Small intestine (tissue), 7 donors: ENCODE measurements at regions not wholly inside any gene's neighbourhood (a gene's known extent, or its start where the extent isn't known, plus 50 kb on each side); places are given as distances from the start of the nearest gene placed in this dataset.
A peak's percentile ranks its signal among the peaks of the same experiment; 100 is the strongest.

Experiments
- DNase-seq, 2 donors: peaks; one replicate each; pipeline versions ENCODE4 v3.0.0 to v3.0.0-alpha.2; 2013
- FAIRE-seq: peaks from 2 replicates; lab custom pipeline; 2012; peaks lifted over from hg19 to GRCh38; lab: Jason Lieb, UNC
- H3K27ac ChIP-seq, 3 donors: one replicate each; pipeline ENCODE4 v1.5.1; 2013; ENCODE audit warnings: low read length in 2 of 3, mild to moderate bottlenecking in 2 of 3, control low read depth in 1 of 3, inconsistent platforms in 1 of 3, low read depth in 1 of 3, moderate library complexity in 1 of 3
- H3K27me3 ChIP-seq, 3 donors: one replicate each; pipeline ENCODE4 v1.6.1; 2013; ENCODE audit warnings: low read length in 3 of 3, inconsistent platforms in 1 of 3; ENCODE audit not compliant: control insufficient read depth in 3 of 3, insufficient read depth in 3 of 3
- H3K36me3 ChIP-seq, 3 donors: one replicate each; pipeline ENCODE4 v1.6.1; 2013; ENCODE audit warnings: low read length in 3 of 3, inconsistent platforms in 1 of 3, low read depth in 1 of 3, mild to moderate bottlenecking in 1 of 3, moderate library complexity in 1 of 3; ENCODE audit not compliant: control insufficient read depth in 3 of 3, insufficient read depth in 2 of 3
- H3K4me1 ChIP-seq, 3 donors: one replicate each; pipeline ENCODE4 v1.6.1; 2013; ENCODE audit warnings: low read length in 2 of 3, inconsistent platforms in 1 of 3, low read depth in 1 of 3, mild to moderate bottlenecking in 1 of 3, moderate library complexity in 1 of 3; ENCODE audit not compliant: control insufficient read depth in 3 of 3, insufficient read depth in 2 of 3
- H3K4me3 ChIP-seq, 3 donors: one replicate each; pipeline ENCODE4 v1.5.1; 2013; ENCODE audit warnings: low read length in 3 of 3, control low read depth in 1 of 3, inconsistent platforms in 1 of 3, low read depth in 1 of 3, mild to moderate bottlenecking in 1 of 3, moderate library complexity in 1 of 3
- H3K9me3 ChIP-seq, 2 donors: one replicate each; pipeline ENCODE4 v1.6.1; 2013; ENCODE audit warnings: low read depth in 1 of 2, low read length in 1 of 2; ENCODE audit not compliant: control insufficient read depth in 2 of 2, insufficient read depth in 1 of 2
- WGBS, 3 donors: extraction: QIAGEN DNeasy Blood & Tissue Kit; methylation state at CpG; one replicate each; pipeline ENCODE4 v1.1.7; 2013; 5-methylcytosine and 5-hydroxymethylcytosine counted together
- donor health status: healthy with polysubstance abuse.
- donor health status: control.
- donor health status: control.
- donor health status: Bipolar disorder and iron deficiency.
- donor health status: healthy.

DNA sequence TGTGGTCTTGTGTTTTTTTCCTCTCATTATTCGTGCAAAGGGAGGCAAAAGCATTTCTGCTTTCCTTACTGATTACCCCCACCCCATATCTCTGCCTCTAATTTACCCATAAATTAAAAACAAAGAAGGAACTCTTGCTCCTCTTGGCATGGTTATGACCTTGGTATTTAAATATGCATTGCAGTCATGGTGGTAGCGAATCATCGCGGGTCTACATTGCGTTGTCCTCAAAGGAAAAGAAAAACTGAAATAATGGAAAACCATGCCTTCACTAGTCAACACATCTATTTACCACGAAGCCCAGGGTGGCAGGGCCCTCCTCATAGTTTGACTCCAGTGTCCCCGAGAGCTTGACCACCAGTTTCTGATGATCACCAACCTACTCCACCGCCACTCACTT lies 126.7 kb upstream of the PARP11 start:
- FAIRE-seq = no peak
- 77 to 82% (median 78%) methylated on average over 8 of the region's 8 CpGs for WGBS, 3 donors
- H3K27ac ChIP-seq = peak overlapping the region in 1 of 3 donors; percentile 94

GRCh38 chr12:3998968-3999792 lies 126.0 kb upstream of the PARP11 start:
- FAIRE-seq (no peak), DNase-seq (peak; percentile 84 to 96)
- Histone ChIP-seq H3K27ac (peak overlapping the region in 2 of 3 donors; percentile 22 to 94), H3K4me3 (no peak overlapping the region), H3K9me3 (no peaks in the 10 kb centered on the region), H3K4me1 (peaks cover 0 to 34% (median 0%) of the 10 kb centered on the region in 3 donors), H3K36me3 (no peaks in the 10 kb centered on the region), H3K27me3 (no peaks in the 10 kb centered on the region)
- 18 to 54% (median 31%) methylated on average over 7 of the region's 7 CpGs for whole genome bisulfite sequencing, 3 donors

More for the DNA sequence above, 126.7 kb upstream of the PARP11 start:
- Histone ChIP-seq H3K27me3 (no peaks in the 10 kb centered on the region), H3K36me3 (no peaks in the 10 kb centered on the region), H3K4me1 (peaks cover 0 to 34% (median 0%) of the 10 kb centered on the region in 3 donors), H3K4me3 (no peak overlapping the region), H3K9me3 (no peaks in the 10 kb centered on the region)
- DNase-seq = no peak

- 77 to 85% (median 80%) methylated on average over 5 of the region's 5 CpGs for WGBS, 3 donors
- Histone ChIP-seq H3K27ac (peak overlapping the region in 1 of 3 donors; percentile 94), H3K9me3 (no peaks in the 10 kb centered on the region), H3K36me3 (no peaks in the 10 kb centered on the region), H3K4me3 (no peak overlapping the region), H3K4me1 (peaks cover 0 to 34% (median 0%) of the 10 kb centered on the region in 3 donors), H3K27me3 (no peaks in the 10 kb centered on the region)
- DNase-seq (no peak), FAIRE-seq (no peak)
Observed at GRCh38 chr12:3998397-3998796, 125.2 kb upstream of the PARP11 start.

GRCh38 chr12:3996322-3996721 lies 123.1 kb upstream of the PARP11 start:
- no peak for FAIRE-seq

GRCh38 chr12:3995306-3995705 lies 122.1 kb upstream of the PARP11 start:
- Histone ChIP-seq H3K27me3 (no peaks in the 10 kb centered on the region), H3K36me3 (no peaks in the 10 kb centered on the region), H3K27ac (no peak overlapping the region), H3K4me1 (peaks cover 0 to 32% (median 0%) of the 10 kb centered on the region in 3 donors), H3K9me3 (no peaks in the 10 kb centered on the region), H3K4me3 (no peak overlapping the region)
- FAIRE-seq = no peak
- 93 to 100% (median 95%) methylated on average over 2 of the region's 2 CpGs for WGBS, 3 donors
- DNase-seq = no peak

More at GRCh38 chr12:3996322-3996721, 123.1 kb upstream of the PARP11 start:
- no peaks in the 10 kb centered on the region for H3K9me3 ChIP-seq
- 48 to 74% (median 73%) methylated on average over 5 of the region's 5 CpGs for WGBS, 3 donors
- no peak overlapping the region for H3K27ac ChIP-seq
- no peaks in the 10 kb centered on the region for H3K27me3 ChIP-seq
- H3K4me1 ChIP-seq = peaks cover 0 to 32% (median 0%) of the 10 kb centered on the region in 3 donors
- no peak for DNase-seq
- no peaks in the 10 kb centered on the region for H3K36me3 ChIP-seq
- H3K4me3 ChIP-seq = no peak overlapping the region

- no peak for DNase-seq
- Histone ChIP-seq H3K9me3 (no peaks in the 10 kb centered on the region), H3K27ac (no peak overlapping the region), H3K36me3 (no peaks in the 10 kb centered on the region), H3K27me3 (no peaks in the 10 kb centered on the region), H3K4me1 (peaks cover 0 to 26% (median 0%) of the 10 kb centered on the region in 3 donors), H3K4me3 (no peak overlapping the region)
- 71 to 77% (median 74%) methylated on average over 3 of the region's 3 CpGs for WGBS, 3 donors
- FAIRE-seq = no peak
Observed at GRCh38 chr12:3994500-3994899, 121.3 kb upstream of the PARP11 start.

DNA sequence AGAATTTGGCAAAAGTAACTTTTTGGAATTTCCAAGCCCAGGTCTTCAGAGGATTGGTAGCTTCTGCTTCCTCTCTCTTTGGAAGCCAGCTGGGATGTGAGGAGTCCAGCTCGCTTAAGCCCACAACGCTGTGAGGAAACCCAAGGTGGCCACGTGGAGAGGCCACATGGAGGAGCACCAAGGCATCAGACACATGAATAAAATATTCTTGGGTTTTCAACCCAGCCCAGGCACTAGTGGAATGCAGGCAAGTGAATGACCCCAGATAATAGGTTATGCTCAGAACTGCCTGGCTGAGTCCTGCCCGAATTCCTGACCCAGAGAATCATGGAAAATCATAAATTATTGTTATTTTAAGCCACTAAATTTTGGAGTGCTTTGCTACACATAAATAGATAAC lies 119.7 kb upstream of the PARP11 start:
- peaks cover 0 to 16% (median 0%) of the 10 kb centered on the region in 3 donors for H3K4me1 ChIP-seq
- H3K27me3 ChIP-seq = no peaks in the 10 kb centered on the region
- no peaks in the 10 kb centered on the region for H3K9me3 ChIP-seq
- H3K4me3 ChIP-seq = no peak overlapping the region
- H3K36me3 ChIP-seq = no peaks in the 10 kb centered on the region
- 69 to 81% (median 72%) methylated on average over 4 of the region's 4 CpGs for WGBS, 3 donors
- no peak for DNase-seq
- H3K27ac ChIP-seq = no peak overlapping the region
- no peak for FAIRE-seq

GRCh38 chr12:3991798-3992580 lies 118.8 kb upstream of the PARP11 start:
- H3K27ac ChIP-seq = no peak overlapping the region
- H3K36me3 ChIP-seq = no peaks in the 10 kb centered on the region
- H3K4me3 ChIP-seq = no peak overlapping the region
- H3K4me1 ChIP-seq = peaks cover 0 to 10% (median 0%) of the 10 kb centered on the region in 3 donors
- no peak for DNase-seq
- no peak for FAIRE-seq
- no peaks in the 10 kb centered on the region for H3K9me3 ChIP-seq
- no peaks in the 10 kb centered on the region for H3K27me3 ChIP-seq
- 79 to 87% (median 85%) methylated on average over 11 of the region's 11 CpGs for WGBS, 3 donors
